Adrenal gland (tissue), 5 donors: ENCODE measurements at regions not wholly inside any gene's neighbourhood (a gene's known extent, or its start where the extent isn't known, plus 50 kb on each side); places are given as distances from the start of the nearest gene placed in this dataset.

Source experiments
- CTCF ChIP-seq, 6 experiments: fragments of 450-650 bp in 4 of 6; fragments of 200-600 bp in 2 of 6; sonication (generic) in 1 of 6; IDR thresholded peaks; 1 replicate in 5 of 6; 2 replicates in 1 of 6; pipeline versions ENCODE4 v1.5.1 to v1.8.0; 2016 to 2021; ENCODE audit warnings: antibody characterized with exemption in 6 of 6, mild to moderate bottlenecking in 2 of 6, moderate library complexity in 1 of 6
- POLR2A ChIP-seq, 2 donors: fragments of 450-650 bp; IDR thresholded peaks; one replicate each; pipeline ENCODE4 v1.6.1; 2017; ENCODE audit warnings: antibody characterized with exemption in 2 of 2, mild to moderate bottlenecking in 2 of 2, moderate library complexity in 1 of 2
- donor health status: DM: no; HTN: no; CAD: no.

GRCh38 chr2:13067508-13067907, 350.8 kb downstream of the TRIB2 start:
- no peak for TF ChIP-seq POLR2A (IDR thresholded peaks at IDR 0.05)
- TF ChIP-seq CTCF (IDR thresholded peaks at IDR 0.05), result no peak
